ENCODE measurements at regions not wholly inside any gene's neighbourhood (a gene's known extent, or its start where the extent isn't known, plus 50 kb on each side); places are given as distances from the start of the nearest gene placed in this dataset.
A peak's percentile ranks its signal among the peaks of the same experiment; 100 is the strongest.

DNA sequence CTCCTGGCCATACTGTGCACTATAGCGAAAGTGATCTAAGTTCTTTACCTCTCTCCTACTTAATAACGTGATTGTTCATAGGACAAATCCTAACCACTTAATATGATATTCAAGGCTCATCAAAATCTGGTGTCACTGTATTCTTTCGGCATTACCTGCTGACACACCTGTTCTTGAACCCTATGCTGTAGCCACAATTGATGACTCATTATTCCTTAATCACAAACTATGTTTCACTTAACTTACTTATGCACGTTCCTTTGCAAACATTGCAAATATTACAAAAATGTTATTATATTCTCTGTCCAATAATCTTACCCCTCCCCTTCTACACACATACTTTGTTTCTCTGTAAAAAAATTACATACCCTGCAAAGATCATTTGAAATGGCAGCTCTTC is 158.1 kb upstream of the ADRA1B start:
- DNase-seq (ENCODE audit: low read depth), result no peak

DNA sequence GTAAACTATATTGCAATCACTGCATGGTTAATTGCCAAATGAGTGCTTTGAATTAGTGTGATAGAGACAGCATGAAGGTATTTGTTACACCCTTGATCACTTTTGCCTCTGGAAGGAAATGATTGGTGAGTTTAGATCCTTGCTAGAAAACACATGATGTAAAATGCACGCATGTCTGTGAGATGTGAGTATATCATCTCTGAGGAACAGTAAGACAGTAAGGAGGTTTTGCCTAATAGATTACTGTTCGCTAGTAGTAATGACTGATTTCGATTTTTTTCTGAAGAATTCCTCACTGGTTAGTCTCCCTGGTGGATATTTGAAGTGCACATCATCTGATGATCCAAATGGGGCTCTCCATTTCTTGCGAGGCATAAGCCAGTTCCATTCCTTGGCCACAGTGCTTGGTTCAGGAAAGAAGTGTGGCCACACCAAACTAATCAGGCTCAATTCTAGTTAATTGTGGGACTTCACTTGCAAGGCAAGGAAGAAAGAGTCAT is 156.4 kb upstream of the ADRA1B start:
- no peak for DNase-seq (ENCODE audit: low read depth)

DNA sequence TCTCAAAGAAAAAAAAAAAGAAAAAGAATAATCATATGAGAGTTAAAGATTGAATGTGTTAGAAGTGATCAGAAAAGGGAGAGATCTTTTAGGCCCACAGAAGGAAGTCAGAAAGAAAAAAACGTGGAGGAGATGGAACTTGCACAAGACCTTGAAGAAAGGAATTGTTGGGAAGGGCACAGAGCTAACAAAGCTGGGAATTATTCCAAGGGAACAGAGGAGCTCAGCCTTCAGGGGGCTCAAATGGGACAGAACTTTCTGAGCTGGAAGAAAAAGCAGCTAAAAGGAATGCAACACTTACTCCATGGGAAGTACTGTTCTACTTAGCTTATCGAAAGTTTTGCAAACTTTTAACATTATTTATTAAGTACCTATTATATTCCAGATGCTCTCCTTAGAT is 153.4 kb upstream of the ADRA1B start:
- no peak for DNase-seq (ENCODE audit: low read depth)

DNA sequence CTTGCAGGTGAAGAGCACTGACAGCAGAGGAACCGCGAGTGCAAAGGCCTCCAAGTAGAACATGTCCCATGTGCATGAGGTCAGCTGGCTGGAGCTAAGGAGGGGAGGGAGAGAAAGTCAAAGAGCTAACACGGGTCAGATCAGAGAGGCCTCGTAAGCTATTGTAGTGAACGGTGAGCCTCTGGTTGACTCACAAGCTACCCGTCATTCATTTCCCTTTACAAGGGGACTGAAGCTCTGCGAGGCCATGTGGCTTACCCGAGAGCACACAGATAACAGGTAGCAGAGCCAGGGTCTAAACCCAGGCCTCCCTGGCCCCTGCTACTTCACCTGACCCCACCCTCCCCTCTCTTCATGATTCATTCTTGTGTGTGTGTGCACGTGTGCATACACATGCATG is 152.7 kb upstream of the ADRA1B start:
- DNase-seq (ENCODE audit: low read depth), result no peak

DNA sequence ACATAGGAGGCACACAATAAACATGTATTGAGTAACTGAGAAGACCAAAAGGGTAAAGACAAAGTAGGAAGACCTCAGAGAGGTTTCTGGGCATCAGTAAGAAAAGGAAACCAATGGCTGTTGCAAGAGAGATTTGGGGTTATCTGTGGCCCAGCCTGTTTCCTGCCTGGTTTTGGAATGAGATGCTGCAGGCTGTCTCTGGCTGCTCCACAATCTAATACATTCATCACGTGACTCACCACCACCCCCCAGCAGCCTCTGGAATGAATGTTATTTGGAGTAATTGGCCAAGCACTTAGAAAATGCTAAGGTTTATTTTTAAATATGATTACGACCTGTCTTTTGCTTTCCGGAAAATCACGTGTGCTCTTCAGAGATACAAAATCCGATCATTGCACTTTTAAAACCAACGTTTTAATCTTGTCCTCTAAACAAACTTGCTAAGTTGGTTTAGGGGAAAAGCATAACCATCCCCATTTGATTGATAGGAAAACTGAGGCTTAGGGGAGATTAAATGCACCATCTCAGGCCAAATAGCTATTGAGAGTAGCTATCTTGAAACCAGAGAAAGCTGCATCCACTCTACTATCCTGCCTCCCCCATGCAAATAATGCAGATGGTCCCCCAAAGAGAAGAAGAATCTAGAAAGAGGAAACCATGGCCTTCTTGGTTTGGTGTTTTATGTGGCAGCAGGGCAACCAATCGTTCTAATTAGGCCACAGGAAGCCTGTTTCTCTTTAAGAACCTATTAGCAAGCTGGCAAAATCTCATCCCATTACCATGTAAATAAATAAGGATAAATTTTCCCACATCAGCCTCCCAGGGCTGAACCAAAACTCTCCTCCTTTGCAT is 151.8 kb upstream of the ADRA1B start:
- peak; percentile 33 for DNase-seq (ENCODE audit: low read depth)

DNA sequence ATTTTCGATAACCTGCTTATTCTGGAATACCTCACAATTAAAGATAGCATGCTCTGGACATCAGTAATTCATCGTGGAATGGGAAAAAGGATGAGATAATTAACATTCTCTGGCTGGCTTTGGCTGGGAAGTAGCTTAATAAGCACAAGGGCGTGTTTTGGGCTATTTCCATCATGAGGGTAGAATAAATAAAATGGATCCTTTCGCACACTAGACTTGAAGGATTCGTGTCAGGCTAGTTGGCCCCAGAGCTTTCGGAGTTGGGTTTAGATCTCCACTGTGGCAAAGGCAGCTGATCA is 151.2 kb upstream of the ADRA1B start:
- no peak for DNase-seq (ENCODE audit: low read depth)

DNA sequence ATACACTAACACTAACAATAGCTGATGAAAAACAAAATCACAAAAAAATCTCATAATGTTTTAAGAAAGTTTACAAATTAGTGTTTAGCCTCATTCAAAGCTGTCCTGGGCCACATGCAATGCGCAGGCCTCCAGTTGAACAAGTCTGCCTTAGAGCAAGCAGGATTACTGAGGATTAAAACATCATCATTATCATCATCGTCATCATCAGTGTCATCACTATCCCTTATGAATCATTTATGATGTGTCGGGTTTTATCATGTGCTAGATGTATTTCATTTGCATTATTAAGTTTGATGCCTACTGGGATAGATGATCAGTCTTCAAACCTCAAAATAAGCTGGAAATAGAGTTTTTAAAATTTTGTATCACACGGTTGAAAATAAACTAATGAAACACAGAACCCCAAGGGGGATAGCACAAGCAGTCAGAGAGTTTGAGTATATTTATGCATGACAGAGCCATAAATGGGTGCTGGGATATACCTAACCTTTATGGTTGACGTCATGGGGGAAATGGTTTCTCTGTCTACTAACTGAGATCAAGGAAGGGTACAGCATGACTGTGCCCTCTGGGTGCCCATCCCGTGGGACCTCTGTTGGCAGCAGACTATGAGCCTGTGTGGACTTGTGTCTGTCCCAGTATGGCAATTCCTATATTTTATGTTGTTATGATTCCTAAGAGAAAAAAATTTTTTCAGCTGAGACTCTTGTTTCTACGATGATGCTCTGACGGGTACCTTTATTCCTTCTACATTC is 150.3 kb upstream of the ADRA1B start:
- no peak for DNase-seq (ENCODE audit: low read depth)

DNA sequence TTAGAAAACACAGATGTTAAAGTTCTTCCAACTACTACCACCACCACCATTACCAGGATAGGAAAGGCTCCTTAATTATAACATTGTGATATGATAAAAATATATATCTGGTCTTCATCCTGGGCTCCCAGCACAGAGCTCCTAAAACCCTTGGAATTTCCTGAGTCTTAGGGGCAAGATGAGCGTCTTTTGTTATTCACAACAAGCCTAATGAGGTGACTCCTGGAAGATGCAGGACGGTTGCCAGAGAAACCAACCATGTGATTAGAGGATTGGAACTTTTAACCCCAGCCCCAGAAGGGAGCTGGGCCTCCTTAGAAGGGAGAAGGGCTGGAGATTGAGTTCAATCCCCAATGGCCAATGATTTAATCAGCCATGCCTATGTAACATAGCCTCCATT is 148.0 kb upstream of the ADRA1B start:
- no peak for DNase-seq (ENCODE audit: low read depth)

DNA sequence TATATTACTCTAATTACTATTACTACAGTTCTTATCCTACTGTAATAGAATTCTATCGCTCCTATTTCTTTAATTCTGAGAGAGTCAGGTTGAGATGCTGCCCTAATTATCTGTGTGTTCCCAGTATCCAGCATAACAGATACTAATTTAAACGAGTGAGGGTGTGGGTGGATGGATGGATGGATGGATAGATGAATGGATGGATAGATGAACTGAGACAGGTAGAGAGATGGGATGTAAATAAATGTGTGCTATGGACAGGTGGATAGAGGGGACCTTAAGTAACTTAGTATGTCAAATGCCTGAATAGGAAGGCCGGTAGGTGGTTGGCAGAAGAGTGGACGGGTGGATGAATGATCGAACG is 143.6 kb upstream of the ADRA1B start:
- no peak for DNase-seq (ENCODE audit: low read depth)

DNA sequence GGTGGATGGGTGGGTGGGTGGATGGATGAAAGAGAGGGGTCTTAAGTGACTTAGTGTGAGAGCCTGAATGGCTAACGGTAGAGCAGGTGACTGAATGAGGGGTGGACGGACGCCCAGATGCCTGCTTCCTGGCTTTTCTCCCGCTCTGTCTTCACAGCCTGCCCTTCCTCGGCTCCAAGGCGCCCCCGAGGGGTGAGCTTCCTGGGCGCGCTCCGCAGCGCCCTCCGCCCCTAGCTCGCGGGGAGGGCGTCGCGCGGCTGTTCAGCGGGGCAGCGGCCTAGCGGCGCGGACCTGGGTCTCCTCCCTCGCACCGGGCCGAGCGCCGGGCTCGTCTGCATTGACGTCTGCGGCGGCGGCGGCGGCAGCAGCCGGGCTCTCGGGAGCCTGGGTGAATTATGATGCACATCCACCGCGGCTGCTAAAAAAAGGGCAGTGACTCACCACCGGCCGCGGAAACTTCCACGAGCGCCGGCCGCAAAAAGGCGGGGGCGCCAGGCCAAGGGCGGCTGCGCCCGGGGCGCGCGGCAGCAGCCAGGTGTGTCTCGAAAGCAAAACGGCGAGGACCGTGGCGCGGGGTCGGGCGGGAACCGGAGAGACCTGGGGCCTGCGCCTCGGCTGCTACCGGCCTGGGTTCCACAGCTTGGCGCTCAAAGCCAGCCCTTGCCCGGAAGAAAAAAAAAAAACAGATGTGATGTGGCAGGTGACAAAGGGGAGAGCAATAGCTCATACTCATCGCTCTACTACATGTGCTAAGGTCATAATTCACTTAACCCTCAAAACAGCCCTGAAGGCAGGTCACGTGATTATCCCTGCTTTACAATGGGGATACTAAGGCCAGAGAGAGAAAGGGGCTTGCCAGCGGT is 143.0 kb upstream of the ADRA1B start:
- peak; percentile 83 for DNase-seq (ENCODE audit: low read depth)

DNA sequence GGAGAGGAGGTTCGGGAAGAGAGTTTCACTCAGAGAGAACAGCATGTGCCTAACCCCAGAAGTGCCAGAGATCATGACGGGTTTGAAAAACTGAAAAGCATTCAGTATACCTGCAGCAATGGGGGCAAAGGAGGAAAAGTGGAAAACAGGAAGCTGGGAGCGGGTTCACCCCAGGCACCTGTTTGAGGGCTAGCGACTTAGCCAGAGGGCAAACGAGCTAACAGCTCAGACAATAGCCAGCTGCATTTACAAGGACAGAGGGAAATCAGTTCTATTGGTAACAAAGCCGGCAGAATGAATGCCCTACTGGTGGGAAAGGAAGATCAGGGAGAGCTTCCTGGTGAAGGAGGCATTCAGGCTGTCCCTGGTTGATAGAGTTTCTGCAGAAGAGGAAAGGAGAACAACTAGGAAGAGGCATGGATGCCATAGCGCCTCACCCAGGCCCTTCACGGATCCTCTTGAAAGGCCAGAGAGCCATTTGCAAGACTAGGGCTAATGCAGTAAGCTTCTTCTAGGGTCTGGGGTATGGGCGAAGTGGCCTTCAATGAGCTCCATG is 141.7 kb upstream of the ADRA1B start:
- no peak for DNase-seq (ENCODE audit: low read depth)

DNA sequence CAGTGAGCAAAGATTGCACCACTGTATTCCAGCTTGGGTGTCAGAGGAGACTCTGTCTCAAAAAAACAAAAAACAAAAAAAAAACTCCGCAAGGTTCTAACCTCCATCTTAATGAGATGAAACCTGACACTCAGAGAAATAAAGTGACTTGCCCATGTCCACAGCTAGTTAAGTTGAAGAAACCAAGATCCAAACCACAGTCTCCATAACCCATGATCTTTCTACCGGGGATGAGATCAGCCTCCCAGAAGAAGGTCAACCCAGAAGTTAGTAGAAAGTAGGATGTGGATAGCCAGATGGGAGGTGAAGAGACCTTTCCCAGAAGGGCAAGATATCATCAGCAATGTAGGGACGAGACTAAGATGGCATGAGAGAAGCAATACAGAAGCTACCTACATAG is 140.4 kb upstream of the ADRA1B start:
- DNase-seq (ENCODE audit: low read depth), result no peak

DNA sequence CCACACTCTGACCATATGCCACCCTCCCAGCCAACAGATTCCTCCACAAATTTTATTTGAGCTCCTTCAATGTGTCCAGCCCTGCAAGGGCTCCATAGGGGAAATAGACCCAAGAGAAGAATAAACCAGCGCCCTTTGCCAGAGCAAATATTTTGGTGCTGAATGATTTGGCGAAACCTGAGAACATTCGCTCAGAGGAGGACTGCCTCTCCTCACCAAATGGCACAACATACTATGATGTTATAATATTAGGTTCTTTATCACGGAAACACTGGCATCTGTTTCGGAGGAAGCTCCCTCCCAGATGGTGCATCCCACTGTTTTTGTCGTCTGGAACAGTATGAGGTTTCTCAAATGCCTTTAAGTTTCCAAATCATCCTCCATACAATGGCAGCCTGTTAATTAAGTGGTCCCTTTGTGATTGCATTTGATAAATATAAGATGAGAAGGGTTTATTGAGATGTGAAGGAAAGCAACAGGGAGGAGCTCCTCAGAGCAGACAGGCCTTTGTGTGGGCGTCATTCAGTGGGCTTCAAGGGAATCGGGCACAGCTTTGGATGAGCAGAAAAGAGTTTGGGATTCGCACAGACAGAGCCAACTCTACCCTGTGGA is 139.1 kb upstream of the ADRA1B start:
- no peak for DNase-seq (ENCODE audit: low read depth)

DNA sequence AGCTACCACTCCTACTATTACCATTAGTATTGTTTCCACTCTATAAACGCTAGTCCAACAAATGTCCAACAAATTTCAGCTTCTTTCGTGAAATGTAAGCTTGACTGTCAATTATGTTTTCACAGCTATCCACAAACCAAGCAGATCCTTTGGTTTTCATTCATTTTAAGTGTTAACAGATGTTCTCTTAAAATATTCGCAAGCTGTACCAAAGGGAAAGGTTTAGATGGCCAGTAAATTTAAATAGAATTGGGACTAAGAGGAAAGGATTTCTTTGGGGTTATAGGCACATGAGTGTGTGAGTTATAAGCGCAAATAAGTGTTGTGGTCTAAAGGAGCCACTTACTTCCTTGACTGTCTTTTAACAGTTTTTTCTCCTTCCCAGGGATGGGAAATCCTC is 136.8 kb upstream of the ADRA1B start:
- DNase-seq (ENCODE audit: low read depth), result no peak

DNA sequence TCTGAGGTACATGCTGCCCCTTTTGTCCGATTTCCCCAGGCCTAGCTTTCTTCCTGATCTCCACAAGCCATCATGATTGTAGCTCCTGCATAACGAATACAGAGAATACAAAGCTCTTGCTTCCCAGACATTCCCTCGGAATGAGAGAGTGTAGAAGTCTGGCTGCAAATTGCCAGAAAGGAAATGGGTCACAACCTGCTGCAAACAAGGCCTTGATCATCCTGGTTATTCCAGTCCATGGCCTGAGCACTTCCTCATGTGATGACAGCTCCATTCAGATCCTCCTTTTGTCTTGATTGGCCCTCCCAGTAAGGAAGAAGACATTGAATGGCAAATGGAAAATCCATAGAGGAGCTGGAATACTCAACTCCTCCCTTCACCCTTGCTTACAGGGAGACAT is 136.0 kb upstream of the ADRA1B start:
- no peak for DNase-seq (ENCODE audit: low read depth)

DNA sequence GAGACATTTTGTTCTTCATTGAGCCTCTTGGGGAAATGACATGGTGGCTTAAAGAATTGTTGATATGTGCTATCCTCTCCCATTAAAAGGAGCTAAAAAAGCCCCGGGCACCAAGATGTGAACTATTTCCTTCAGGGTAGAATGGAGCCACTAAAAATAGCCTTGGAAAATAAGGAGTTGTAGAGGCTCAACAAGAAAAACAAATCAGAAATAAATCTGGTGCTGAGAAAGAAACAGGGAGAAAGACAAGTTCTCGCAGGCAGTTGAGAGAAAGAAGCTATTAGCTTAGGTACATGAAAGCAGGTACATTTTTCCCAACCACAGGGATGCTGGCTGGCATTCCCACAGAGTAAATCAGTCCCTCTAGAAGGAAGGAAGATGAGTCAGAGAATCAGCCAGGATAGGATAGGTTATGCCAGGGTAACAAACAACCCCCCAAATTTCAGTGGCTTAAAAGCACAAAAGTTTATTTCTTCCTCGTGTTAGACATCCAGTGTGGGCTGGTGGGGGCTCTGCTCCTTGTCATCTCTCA is 134.6 kb upstream of the ADRA1B start:
- no peak for DNase-seq (ENCODE audit: low read depth)

DNA sequence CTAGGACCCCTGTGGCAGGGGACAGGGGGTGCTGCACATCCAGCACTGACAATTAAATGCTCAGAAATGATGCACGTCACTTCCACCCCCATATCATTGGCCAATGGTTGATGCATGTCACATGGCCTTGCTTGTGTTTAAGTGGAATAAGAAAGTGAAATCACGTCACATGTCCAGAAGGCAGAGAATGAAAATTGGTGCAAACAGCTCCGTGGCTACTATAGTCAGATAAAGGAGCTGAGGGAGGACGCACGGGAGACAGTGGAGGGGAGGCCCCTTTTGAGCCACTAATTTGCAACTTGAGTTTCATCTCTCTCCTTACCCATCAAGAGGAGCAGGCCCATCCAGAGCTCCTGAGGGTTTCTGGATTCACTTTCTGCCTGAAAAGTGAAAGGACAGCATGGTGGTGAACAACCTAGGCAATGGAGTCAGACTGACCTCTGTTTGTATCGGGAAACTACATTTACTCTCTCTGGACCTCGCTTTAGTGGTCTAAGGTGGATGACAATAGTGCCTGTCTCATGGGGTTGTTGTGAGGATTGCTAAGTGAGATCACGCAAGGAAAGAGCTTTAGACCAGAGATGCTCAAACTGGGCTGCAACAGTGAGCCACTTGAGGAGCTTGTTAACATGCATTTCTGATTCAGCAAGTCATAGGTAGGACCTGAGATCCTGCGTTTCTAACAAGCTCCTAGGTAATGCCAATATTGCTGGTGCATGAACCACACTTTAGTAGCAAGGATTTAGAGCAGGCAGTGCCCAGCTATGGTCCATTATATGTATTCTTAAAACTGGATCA is 133.9 kb upstream of the ADRA1B start:
- no peak for DNase-seq (ENCODE audit: low read depth)

DNA sequence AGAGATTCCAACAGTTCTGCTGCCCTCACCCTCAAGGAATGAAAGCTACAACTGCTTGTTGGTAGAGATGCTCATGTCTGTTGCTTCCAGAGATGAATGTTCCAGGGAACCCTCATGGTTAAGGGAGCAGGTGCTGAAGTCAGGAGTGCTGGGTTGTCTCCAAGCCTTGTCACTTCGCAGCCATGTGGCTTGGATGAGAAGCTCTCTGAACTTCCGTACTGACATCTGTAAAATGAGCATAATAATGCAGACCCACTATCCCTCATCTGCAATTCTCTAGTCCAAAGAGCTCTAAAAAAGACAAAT is 133.3 kb upstream of the ADRA1B start:
- DNase-seq (ENCODE audit: low read depth), result no peak

DNA sequence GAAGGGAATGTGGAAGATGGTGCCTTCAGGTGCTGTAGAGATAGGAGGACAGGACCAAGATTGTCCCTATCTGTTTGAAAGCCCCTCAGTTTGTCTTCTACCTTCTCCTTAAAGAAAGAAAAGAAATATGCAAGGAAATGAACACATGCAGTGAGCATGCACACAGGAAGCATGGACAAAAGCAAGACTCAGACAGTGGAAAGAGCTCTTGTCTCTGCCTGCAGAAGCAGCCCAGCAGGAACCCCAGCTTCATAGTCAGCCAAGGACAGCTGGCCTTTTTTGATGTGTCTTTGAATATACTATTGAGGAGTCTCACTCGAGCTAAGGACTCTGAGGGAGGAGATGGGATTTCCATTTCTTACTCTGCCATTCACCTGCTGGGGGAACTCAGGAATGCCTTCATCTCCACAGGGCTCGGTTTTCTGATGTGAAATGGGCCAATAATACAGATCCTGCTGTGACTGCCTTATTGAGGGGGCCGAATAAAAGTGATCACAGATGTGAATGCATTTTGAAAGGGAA is 132.5 kb upstream of the ADRA1B start:
- DNase-seq (ENCODE audit: low read depth), result no peak

DNA sequence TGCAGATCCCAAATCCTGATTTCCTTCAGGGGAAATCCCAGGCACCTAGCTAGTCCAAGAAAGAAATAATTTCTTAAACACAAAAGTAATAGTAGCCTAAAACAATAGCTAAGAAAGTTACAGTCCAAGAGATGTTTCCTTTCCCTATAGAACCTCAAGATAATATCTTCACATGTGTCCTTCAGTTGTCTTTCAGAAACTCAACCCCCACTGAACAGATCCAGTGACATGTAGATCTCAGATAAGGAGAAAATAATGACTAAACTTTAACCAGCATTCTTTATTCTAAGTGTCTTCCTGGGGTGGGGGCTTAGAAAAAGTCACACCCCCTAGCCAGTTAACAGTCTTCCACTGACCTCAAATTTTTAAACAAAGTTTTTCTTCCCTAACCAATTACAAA is 131.3 kb upstream of the ADRA1B start:
- DNase-seq (ENCODE audit: low read depth), result no peak

DNA sequence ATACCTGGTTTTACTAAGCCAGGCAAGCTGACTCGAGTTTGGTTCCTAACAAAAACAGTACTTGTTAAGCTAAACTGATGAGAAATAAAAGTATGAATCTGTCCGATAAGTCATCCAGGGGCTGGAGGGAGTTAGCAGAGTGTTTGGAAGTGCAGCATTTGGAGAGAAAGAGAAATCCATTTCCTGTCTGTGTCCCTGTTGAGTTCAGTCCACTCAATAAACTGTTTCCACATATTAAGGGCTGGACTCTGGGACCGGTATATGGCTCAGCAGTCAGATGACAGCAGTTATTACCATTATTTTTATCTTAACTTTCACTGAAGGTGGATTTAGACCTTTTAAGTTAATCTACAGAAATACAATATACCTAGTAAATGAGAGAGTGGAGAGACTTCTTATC is 130.6 kb upstream of the ADRA1B start:
- no peak for DNase-seq (ENCODE audit: low read depth)
